GM19467 (cell line): ENCODE measurements at regions not wholly inside any gene's neighbourhood (a gene's known extent, or its start where the extent isn't known, plus 50 kb on each side); places are given as distances from the start of the nearest gene placed in this dataset.

Experiments used
- ATAC-seq: cut with Tn5 transposase; IDR thresholded peaks from one replicate; pipeline ENCODE4 v1.9.1; 2021; ENCODE audit warnings: mild to moderate bottlenecking, moderate library complexity; ENCODE audit not compliant: unreplicated experiment

- no peak for ATAC-seq
These were observed 594.5 kb downstream of the OLFM4 start for GRCh38 chr13:53623146-53623545.

GRCh38 chr13:53631511-53631910, 602.9 kb downstream of the OLFM4 start:
- ATAC-seq: no peak

- ATAC-seq: no peak
These were observed 609.4 kb downstream of the OLFM4 start for GRCh38 chr13:53638040-53638439.

- no peak for ATAC-seq
These were observed 613.7 kb downstream of the OLFM4 start for GRCh38 chr13:53642306-53642705.

GRCh38 chr13:53648673-53649072, 620.1 kb downstream of the OLFM4 start:
- ATAC-seq: no peak

- ATAC-seq: no peak
These were observed 643.4 kb downstream of the OLFM4 start for GRCh38 chr13:53672005-53672404.

GRCh38 chr13:53683146-53683545, 654.5 kb downstream of the OLFM4 start:
- no peak for ATAC-seq

- ATAC-seq: no peak
These were observed 655.0 kb downstream of the OLFM4 start for GRCh38 chr13:53683608-53684007.

- ATAC-seq: no peak
These were observed 662.8 kb downstream of the OLFM4 start for GRCh38 chr13:53691417-53691816.

- no peak for ATAC-seq
These were observed 666.4 kb downstream of the OLFM4 start for GRCh38 chr13:53694814-53695532.

- ATAC-seq: no peak
These were observed 674.9 kb downstream of the OLFM4 start for GRCh38 chr13:53703371-53704080.

- no peak for ATAC-seq
These were observed 690.7 kb downstream of the OLFM4 start for GRCh38 chr13:53719281-53719680.

- ATAC-seq: no peak
These were observed 704.1 kb downstream of the OLFM4 start for GRCh38 chr13:53732664-53733063.

- ATAC-seq: no peak
These were observed 715.3 kb downstream of the OLFM4 start for GRCh38 chr13:53743906-53744305.

- ATAC-seq: no peak
These were observed 719.2 kb downstream of the OLFM4 start for GRCh38 chr13:53747825-53748224.

- ATAC-seq: no peak
These were observed 720.7 kb downstream of the OLFM4 start for GRCh38 chr13:53749306-53749705.

- no peak for ATAC-seq
These were observed 730.4 kb downstream of the OLFM4 start for GRCh38 chr13:53759016-53759415.

- no peak for ATAC-seq
These were observed 747.2 kb downstream of the OLFM4 start for GRCh38 chr13:53775807-53776206.

- no peak for ATAC-seq
These were observed 750.3 kb downstream of the OLFM4 start for GRCh38 chr13:53778937-53779336.

GRCh38 chr13:53781941-53782340, 753.3 kb downstream of the OLFM4 start:
- no peak for ATAC-seq

GRCh38 chr13:53782488-53782961, 753.9 kb downstream of the OLFM4 start:
- peak; percentile 76 for ATAC-seq

- ATAC-seq: no peak
These were observed 754.9 kb downstream of the OLFM4 start for GRCh38 chr13:53783471-53783870.
